SH-SY5Y (cell line): ENCODE measurements at regions not wholly inside any gene's neighbourhood (a gene's known extent, or its start where the extent isn't known, plus 50 kb on each side); places are given as distances from the start of the nearest gene placed in this dataset.

ENCODE experiments used
- GATA2 ChIP-seq: IDR thresholded peaks from 2 replicates; pipeline ENCODE4 v1.6.1; 2011; ENCODE audit warnings: mild to moderate bottlenecking, low read depth, low read length
- GATA3 ChIP-seq: IDR thresholded peaks from 2 replicates; pipeline ENCODE4 v1.6.1; 2011; ENCODE audit warnings: low read depth, mild to moderate bottlenecking, low read length, moderate library complexity

DNA sequence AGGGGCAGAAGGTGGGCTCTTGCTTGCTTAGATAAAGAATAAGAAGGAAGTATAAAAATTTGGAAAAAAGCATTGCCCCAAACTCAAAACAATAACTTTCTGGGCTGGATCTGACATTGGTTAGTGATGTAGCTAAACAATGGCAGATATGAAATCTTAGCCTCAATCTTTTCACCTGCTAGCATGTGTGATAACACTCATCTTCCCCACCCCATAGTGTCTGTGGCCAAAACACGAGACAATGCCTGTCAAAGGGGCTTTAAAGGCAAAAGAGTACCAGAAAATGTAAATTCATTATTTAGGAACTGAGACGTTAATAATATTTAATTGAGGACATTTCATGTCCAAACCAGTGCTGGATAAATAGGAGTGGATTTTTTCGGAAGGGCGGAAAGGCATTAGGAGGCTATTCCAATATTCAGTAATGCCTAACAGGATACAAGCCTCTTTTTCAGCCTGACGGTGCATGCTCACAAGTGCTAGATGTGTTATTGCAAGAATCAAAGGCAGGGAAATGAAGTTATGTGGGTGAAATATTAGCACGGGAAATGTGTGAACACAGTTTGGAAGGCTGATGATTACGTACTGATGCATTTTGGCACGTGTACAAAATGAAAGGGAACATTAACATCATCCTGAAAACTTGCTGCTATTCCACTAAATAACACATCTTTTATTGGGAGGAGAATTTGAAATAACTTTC lies 395.7 kb downstream of the GALR1 start:
- no peak for TF ChIP-seq GATA3
- TF ChIP-seq GATA2 = no peak
